Vagina (tissue), 2 donors: ENCODE measurements at regions not wholly inside any gene's neighbourhood (a gene's known extent, or its start where the extent isn't known, plus 50 kb on each side); places are given as distances from the start of the nearest gene placed in this dataset.

Experiments
- DNase-seq, 2 donors: peaks; one replicate each; pipeline ENCODE4 v3.0.0-alpha.2; 2017; ENCODE audit errors: extremely low spot score in 2 of 2
- H3K27ac ChIP-seq: fragments of 200-600 bp; sonication (generic); one replicate; pipeline ENCODE4 v1.5.1; 2019
- H3K27me3 ChIP-seq: fragments of 200-600 bp; sonication (generic); one replicate; pipeline ENCODE4 v1.5.1; 2019
- H3K36me3 ChIP-seq, 2 donors: fragments of 200-600 bp; sonication (generic); one replicate each; pipeline ENCODE4 v1.5.1; 2017 to 2019
- H3K4me1 ChIP-seq: fragments of 200-600 bp; sonication (generic); one replicate; pipeline ENCODE4 v1.5.1; 2019
- H3K4me3 ChIP-seq, 2 donors: fragments of 200-600 bp; sonication (generic); 1 replicate in 1 of 2; 2 replicates in 1 of 2; pipeline ENCODE4 v1.5.1; 2016 to 2019
- H3K9me3 ChIP-seq: fragments of 200-600 bp; sonication (generic); one replicate; pipeline ENCODE4 v1.5.1; 2019
- CTCF ChIP-seq, 3 experiments: fragments of 450-650 bp in 2 of 3; fragments of 200-600 bp in 1 of 3; sonication (generic) in 1 of 3; IDR thresholded peaks; one replicate each; pipeline ENCODE4 v1.5.1; 2017 to 2019; ENCODE audit warnings: antibody characterized with exemption in 3 of 3, mild to moderate bottlenecking in 2 of 3, moderate library complexity in 2 of 3
- POLR2A ChIP-seq, 2 donors: fragments of 450-650 bp; IDR thresholded peaks; one replicate each; pipeline ENCODE4 v1.6.1; 2017; ENCODE audit warnings: antibody characterized with exemption in 2 of 2, mild to moderate bottlenecking in 2 of 2, moderate library complexity in 2 of 2
- POLR2AphosphoS5 ChIP-seq, 2 donors: sonication (generic); formaldehyde crosslinking; IDR thresholded peaks; one replicate each; pipeline ENCODE4 v1.9.0; 2017; ENCODE audit warnings: antibody characterized with exemption in 2 of 2, mild to moderate bottlenecking in 2 of 2, low read depth in 1 of 2; ENCODE audit not compliant: insufficient read depth in 1 of 2
- intact Hi-C: fragments of 100-400 bp; cut with DNase I; formaldehyde crosslinking; loops from one replicate; pipeline ENCODE4 v1.15.1; 2023

GRCh38 chr2:217466805-217467204 lies 536.0 kb downstream of the TNS1 start:
- H3K4me3 ChIP-seq, result peak overlapping the region in 1 of 2 donors; percentile 10
- no peaks in the 10 kb centered on the region for H3K27me3 ChIP-seq
- H3K9me3 ChIP-seq, result no peaks in the 10 kb centered on the region
- TF ChIP-seq POLR2AphosphoS5 (IDR thresholded peaks at IDR 0.05; ENCODE audit: insufficient read depth in 1 of 2, low read depth in 1 of 2), result peak in 1 of 2 donors; percentile 58
- TF ChIP-seq CTCF (IDR thresholded peaks at IDR 0.05), result no peak
- TF ChIP-seq POLR2A (IDR thresholded peaks at IDR 0.05), result no peak
- H3K36me3 ChIP-seq, result no peaks in the 10 kb centered on the region
- DNase-seq, result no peak
- H3K27ac ChIP-seq, result peak overlapping the region; percentile 52
- intact Hi-C loops, result no loop called here
- peaks cover 21% of the 10 kb centered on the region for H3K4me1 ChIP-seq

- intact Hi-C loops, result no loop called here
- Histone ChIP-seq H3K9me3 (no peaks in the 10 kb centered on the region), H3K27ac (peak overlapping the region; percentile 52), H3K36me3 (no peaks in the 10 kb centered on the region), H3K27me3 (no peaks in the 10 kb centered on the region), H3K4me3 (no peak overlapping the region), H3K4me1 (peaks cover 21% of the 10 kb centered on the region)
- no peak for DNase-seq
- no peak for TF ChIP-seq POLR2A (IDR thresholded peaks at IDR 0.05)
- no peak for TF ChIP-seq CTCF (IDR thresholded peaks at IDR 0.05)
- no peak for TF ChIP-seq POLR2AphosphoS5 (IDR thresholded peaks at IDR 0.05; ENCODE audit: insufficient read depth in 1 of 2, low read depth in 1 of 2)
Measured at GRCh38 chr2:217466104-217466503, 536.7 kb downstream of the TNS1 start.

GRCh38 chr2:217465100-217465499 lies 537.7 kb downstream of the TNS1 start:
- Histone ChIP-seq H3K4me3 (no peak overlapping the region), H3K9me3 (no peaks in the 10 kb centered on the region), H3K27me3 (no peaks in the 10 kb centered on the region), H3K27ac (no peak overlapping the region), H3K36me3 (no peaks in the 10 kb centered on the region), H3K4me1 (peaks cover 21% of the 10 kb centered on the region)
- intact Hi-C loops, result no loop called here
- DNase-seq, result no peak
- TF ChIP-seq POLR2AphosphoS5 (IDR thresholded peaks at IDR 0.05; ENCODE audit: insufficient read depth in 1 of 2, low read depth in 1 of 2) (no peak), CTCF (IDR thresholded peaks at IDR 0.05) (no peak), POLR2A (IDR thresholded peaks at IDR 0.05) (no peak)

- Histone ChIP-seq H3K4me3 (no peak overlapping the region), H3K36me3 (no peaks in the 10 kb centered on the region), H3K27me3 (no peaks in the 10 kb centered on the region), H3K9me3 (no peaks in the 10 kb centered on the region), H3K27ac (no peak overlapping the region), H3K4me1 (peaks cover 21% of the 10 kb centered on the region)
- intact Hi-C loops, result no loop called here
- no peak for TF ChIP-seq POLR2AphosphoS5 (IDR thresholded peaks at IDR 0.05; ENCODE audit: insufficient read depth in 1 of 2, low read depth in 1 of 2)
- no peak for TF ChIP-seq POLR2A (IDR thresholded peaks at IDR 0.05)
- TF ChIP-seq CTCF (IDR thresholded peaks at IDR 0.05), result no peak
- no peak for DNase-seq
Measured at GRCh38 chr2:217463402-217464075, 539.3 kb downstream of the TNS1 start.

GRCh38 chr2:217462121-217462520 lies 540.7 kb downstream of the TNS1 start:
- H3K4me1 ChIP-seq, result peaks cover 13% of the 10 kb centered on the region
- H3K9me3 ChIP-seq, result no peaks in the 10 kb centered on the region
- DNase-seq, result no peak
- no peaks in the 10 kb centered on the region for H3K27me3 ChIP-seq
- H3K27ac ChIP-seq, result no peak overlapping the region
- H3K36me3 ChIP-seq, result no peaks in the 10 kb centered on the region
- intact Hi-C loops, result no loop called here
- TF ChIP-seq POLR2AphosphoS5 (IDR thresholded peaks at IDR 0.05; ENCODE audit: insufficient read depth in 1 of 2, low read depth in 1 of 2) (no peak), CTCF (IDR thresholded peaks at IDR 0.05) (no peak), POLR2A (IDR thresholded peaks at IDR 0.05) (no peak)
- no peak overlapping the region for H3K4me3 ChIP-seq
